ENCODE measurements at regions not wholly inside any gene's neighbourhood (a gene's known extent, or its start where the extent isn't known, plus 50 kb on each side); places are given as distances from the start of the nearest gene placed in this dataset.

GRCh38 chr6:28721372-28721771 lies 195.7 kb downstream of the GPX5 start:
- TF ChIP-seq CTCF (IDR thresholded peaks at IDR 0.05; ENCODE audit: insufficient read depth, low read length, poor library complexity, severe bottlenecking) = no peak
- H3K27me3 ChIP-seq (ENCODE audit: control insufficient read depth, insufficient read depth, low read length) = peaks cover 4% of the 10 kb centered on the region
- no peak overlapping the region for H3K4me3 ChIP-seq (ENCODE audit: low read depth, low read length)
- no peaks in the 10 kb centered on the region for H3K36me3 ChIP-seq (ENCODE audit: control insufficient read depth, insufficient read depth, low read length)
- DNase-seq (ENCODE audit: low read depth) = no peak

GRCh38 chr6:28724395-28724794 lies 198.7 kb downstream of the GPX5 start:
- TF ChIP-seq CTCF (IDR thresholded peaks at IDR 0.05; ENCODE audit: insufficient read depth, low read length, poor library complexity, severe bottlenecking) = no peak
- H3K4me3 ChIP-seq (ENCODE audit: low read depth, low read length) = no peak overlapping the region
- DNase-seq (ENCODE audit: low read depth) = no peak
- no peaks in the 10 kb centered on the region for H3K36me3 ChIP-seq (ENCODE audit: control insufficient read depth, insufficient read depth, low read length)
- H3K27me3 ChIP-seq (ENCODE audit: control insufficient read depth, insufficient read depth, low read length) = peaks cover 6% of the 10 kb centered on the region

- TF ChIP-seq CTCF (IDR thresholded peaks at IDR 0.05; ENCODE audit: insufficient read depth, low read length, poor library complexity, severe bottlenecking) = no peak
- Histone ChIP-seq H3K36me3 (ENCODE audit: control insufficient read depth, insufficient read depth, low read length) (no peaks in the 10 kb centered on the region), H3K4me3 (ENCODE audit: low read depth, low read length) (no peak overlapping the region), H3K27me3 (ENCODE audit: control insufficient read depth, insufficient read depth, low read length) (peaks cover 13% of the 10 kb centered on the region)
- DNase-seq (ENCODE audit: low read depth) = no peak
Measured at GRCh38 chr6:28725274-28725809, 198.4 kb downstream of the TRIM27 start.

- Histone ChIP-seq H3K36me3 (ENCODE audit: control insufficient read depth, insufficient read depth, low read length) (no peaks in the 10 kb centered on the region), H3K4me3 (ENCODE audit: low read depth, low read length) (no peak overlapping the region), H3K27me3 (ENCODE audit: control insufficient read depth, insufficient read depth, low read length) (peaks cover 12% of the 10 kb centered on the region)
- DNase-seq (ENCODE audit: low read depth) = no peak
- TF ChIP-seq CTCF (IDR thresholded peaks at IDR 0.05; ENCODE audit: insufficient read depth, low read length, poor library complexity, severe bottlenecking) = no peak
Measured at GRCh38 chr6:28725890-28726348, 197.9 kb downstream of the TRIM27 start.

- H3K36me3 ChIP-seq (ENCODE audit: control insufficient read depth, insufficient read depth, low read length) = no peaks in the 10 kb centered on the region
- TF ChIP-seq CTCF (IDR thresholded peaks at IDR 0.05; ENCODE audit: insufficient read depth, low read length, poor library complexity, severe bottlenecking) = no peak
- H3K4me3 ChIP-seq (ENCODE audit: low read depth, low read length) = no peak overlapping the region
- peaks cover 14% of the 10 kb centered on the region for H3K27me3 ChIP-seq (ENCODE audit: control insufficient read depth, insufficient read depth, low read length)
- no peak for DNase-seq (ENCODE audit: low read depth)
Measured at GRCh38 chr6:28726569-28727309, 197.0 kb downstream of the TRIM27 start.

All from kidney epithelial cell (primary cell).